IMR-90 (cell line): ENCODE measurements at regions not wholly inside any gene's neighbourhood (a gene's known extent, or its start where the extent isn't known, plus 50 kb on each side); places are given as distances from the start of the nearest gene placed in this dataset.

ENCODE experiments used
- ATAC-seq: fragments of 200-7000 bp; cut with Tn5 transposase; 2 replicates; pipeline ENCODE4 v1.9.1; 2020; ENCODE audit warnings: low read depth, mild to moderate bottlenecking, moderate library complexity
- BruUV-seq: library from RNA; stranded (reverse); fragments of 400-500 nt; replicated peaks from 2 replicates; lab custom pipeline; 2021; lab: Mats Ljungman, UMichigan
- CTCF ChIA-PET: fragments of 300-600 bp; formaldehyde crosslinking; extraction: SDS; loops from one replicate; lab custom pipeline; 2021; ENCODE audit warnings: antibody characterized with exemption; lab: Yijun Ruan, JAX
- POLR2A ChIA-PET: fragments of 300-600 bp; sonication (Branson Sonifier 250); formaldehyde crosslinking; loops from one replicate; lab custom pipeline; 2022; ENCODE audit warnings: antibody characterized with exemption; ENCODE audit not compliant: unreplicated experiment; lab: Charles Lee
- DNase-seq: peaks from one replicate; pipeline ENCODE4 v3.0.0; 2013
- H2AFZ ChIP-seq: replicated peaks from 2 replicates; pipeline ENCODE3; 2013; ENCODE audit warnings: low read length, mild to moderate bottlenecking; ENCODE audit not compliant: poor library complexity
- H2AK5ac ChIP-seq: 2 replicates; pipeline ENCODE4 v1.6.1; 2013; ENCODE audit warnings: low read depth, low read length, inconsistent platforms
- H2AK9ac ChIP-seq: replicated peaks from 2 replicates; pipeline ENCODE3; 2013; ENCODE audit warnings: mild to moderate bottlenecking, low read depth, low read length, moderate library complexity; ENCODE audit not compliant: poor library complexity
- H2BK120ac ChIP-seq: 2 replicates; pipeline ENCODE4 v1.6.1; 2013; ENCODE audit warnings: low read depth, low read length, inconsistent platforms
- H2BK15ac ChIP-seq: 3 replicates; pipeline ENCODE4 v1.6.1; 2013; ENCODE audit warnings: low read depth, low read length, inconsistent platforms
- H2BK20ac ChIP-seq: 2 replicates; pipeline ENCODE4 v1.6.1; 2013; ENCODE audit warnings: low read depth, mild to moderate bottlenecking, inconsistent platforms, low read length, moderate library complexity
- H2BK5ac ChIP-seq: 2 replicates; pipeline ENCODE4 v1.6.1; 2013; ENCODE audit warnings: mild to moderate bottlenecking, low read depth, low read length, inconsistent platforms; ENCODE audit not compliant: poor library complexity, severe bottlenecking
- H3K14ac ChIP-seq: replicated peaks from 2 replicates; pipeline ENCODE4 v1.6.1; 2013; ENCODE audit warnings: low read depth, low read length, inconsistent platforms
- H3K18ac ChIP-seq: 2 replicates; pipeline ENCODE4 v1.6.1; 2013; ENCODE audit warnings: low read depth, low read length, control low read depth
- H3K23ac ChIP-seq: 2 replicates; pipeline ENCODE4 v1.6.1; 2013; ENCODE audit warnings: low read depth, low read length, inconsistent platforms
- H3K27ac ChIP-seq: 2 replicates; pipeline ENCODE4 v1.5.1; 2013; ENCODE audit warnings: mild to moderate bottlenecking, control low read depth, low read length; ENCODE audit not compliant: insufficient read depth
- H3K27me3 ChIP-seq: 2 replicates; pipeline ENCODE4 v1.6.1; 2013; ENCODE audit warnings: low read length; ENCODE audit not compliant: control insufficient read depth, insufficient read depth
- H3K36me3 ChIP-seq: 2 replicates; pipeline ENCODE4 v1.6.1; 2013; ENCODE audit warnings: low read length, mixed read lengths; ENCODE audit not compliant: control insufficient read depth, insufficient read depth
- H3K4ac ChIP-seq: 2 replicates; pipeline ENCODE4 v1.6.1; 2013; ENCODE audit warnings: low read depth, low read length, inconsistent platforms
- H3K4me1 ChIP-seq: 2 replicates; pipeline ENCODE4 v1.6.1; 2013; ENCODE audit warnings: low read length, mixed read lengths; ENCODE audit not compliant: control insufficient read depth, insufficient read depth
- H3K4me2 ChIP-seq: 2 replicates; pipeline ENCODE4 v1.6.1; 2013; ENCODE audit warnings: low read depth, mild to moderate bottlenecking, control low read depth, low read length, moderate library complexity
- H3K4me3 ChIP-seq: 2 replicates; pipeline ENCODE4 v1.5.1; 2013; ENCODE audit warnings: low read depth, mild to moderate bottlenecking, control low read depth, low read length, moderate library complexity; ENCODE audit not compliant: insufficient read depth
- H3K56ac ChIP-seq: 2 replicates; pipeline ENCODE4 v1.6.1; 2013; ENCODE audit warnings: low read length, inconsistent platforms; ENCODE audit not compliant: insufficient read depth; ENCODE audit errors: extremely low read depth
- H3K79me1 ChIP-seq, 2 experiments: 2 replicates each; pipeline ENCODE4 v1.6.1; 2013; ENCODE audit warnings: low read length in 2 of 2, inconsistent platforms in 1 of 2, low read depth in 1 of 2
- H3K9ac ChIP-seq: 2 replicates; pipeline ENCODE4 v1.6.1; 2013; ENCODE audit warnings: low read depth, low read length, control low read depth
- H3K9me1 ChIP-seq: 2 replicates; pipeline ENCODE4 v1.6.1; 2013; ENCODE audit warnings: low read length, inconsistent platforms; ENCODE audit not compliant: insufficient read depth
- H3K9me3 ChIP-seq: 2 replicates; pipeline ENCODE4 v1.6.1; 2013; ENCODE audit warnings: low read length; ENCODE audit not compliant: control insufficient read depth, insufficient read depth
- H4K20me1 ChIP-seq: 2 replicates; pipeline ENCODE4 v1.6.1; 2013; ENCODE audit warnings: low read length, inconsistent platforms; ENCODE audit not compliant: insufficient read depth
- H4K5ac ChIP-seq: 2 replicates; pipeline ENCODE4 v1.6.1; 2013; ENCODE audit warnings: mild to moderate bottlenecking, low read depth, low read length, control low read depth
- H4K8ac ChIP-seq, 2 experiments: 2 replicates each; pipeline ENCODE4 v1.6.1; 2013; ENCODE audit warnings: low read depth in 2 of 2, low read length in 2 of 2, control low read depth in 1 of 2, inconsistent platforms in 1 of 2
- H4K91ac ChIP-seq: 2 replicates; pipeline ENCODE4 v1.6.1; 2013; ENCODE audit warnings: low read depth, low read length, inconsistent platforms; ENCODE audit not compliant: insufficient read depth
- BHLHE40 ChIP-seq: fragments of 150-350 bp; IDR thresholded peaks from 2 replicates; pipeline ENCODE4 v1.6.1; 2016; ENCODE audit warnings: mild to moderate bottlenecking, low read depth, low read length
- CEBPB ChIP-seq: IDR thresholded peaks from 2 replicates; pipeline ENCODE4 v1.6.1; 2012; ENCODE audit warnings: low read depth, low read length, improper control_type of control experiment
- CHD1 ChIP-seq: IDR thresholded peaks from 2 replicates; pipeline ENCODE4 v1.6.1; 2012; ENCODE audit warnings: low read depth, low read length, improper control_type of control experiment
- MAZ ChIP-seq: IDR thresholded peaks from 2 replicates; pipeline ENCODE4 v1.6.1; 2012; ENCODE audit warnings: low read depth, mild to moderate bottlenecking, low read length, improper control_type of control experiment, moderate library complexity, borderline replicate concordance
- NFE2L2 ChIP-seq: fragments of 150-350 bp; IDR thresholded peaks from 2 replicates; pipeline ENCODE4 v1.6.1; 2016; ENCODE audit warnings: low read depth, mild to moderate bottlenecking, low read length
- POLR2A ChIP-seq: IDR thresholded peaks from 2 replicates; pipeline ENCODE4 v1.6.1; 2012; ENCODE audit warnings: mild to moderate bottlenecking, low read depth, low read length
- RAD21 ChIP-seq: IDR thresholded peaks from 2 replicates; pipeline ENCODE4 v1.6.1; 2012; ENCODE audit warnings: low read length, improper control_type of control experiment
- RCOR1 ChIP-seq: IDR thresholded peaks from 2 replicates; pipeline ENCODE4 v1.6.1; 2012; ENCODE audit warnings: mild to moderate bottlenecking, low read length, improper control_type of control experiment; ENCODE audit not compliant: insufficient replicate concordance
- SMC3 ChIP-seq: fragments of 150-350 bp; IDR thresholded peaks from 2 replicates; pipeline ENCODE4 v1.6.1; 2016; ENCODE audit warnings: low read depth, mild to moderate bottlenecking, antibody characterized with exemption, low read length, moderate library complexity
- WGBS, 2 experiments: methylation state at CpG; one replicate each; pipeline versions ENCODE4 v1.1.5 to v1.1.7; 2013; ENCODE audit warnings: missing lambda C conversion rate in 2 of 2; ENCODE audit not compliant: insufficient read length in 1 of 2; ENCODE audit errors: extremely low coverage in 2 of 2; 5-methylcytosine and 5-hydroxymethylcytosine counted together
- dilution Hi-C: fragments of 300-500 bp; cut with HindIII; formaldehyde crosslinking; loops from one replicate; pipeline ENCODE4 v1.14.3; 2018; ENCODE audit warnings: low sequenced_read_pairs; ENCODE audit not compliant: unreplicated experiment
- in situ Hi-C: fragments of 300-500 bp; cut with MboI; formaldehyde crosslinking; loops from 3 replicates; pipeline ENCODE4 v1.14.3; 2019; ENCODE audit warnings: low sequenced_read_pairs, inconsistent platforms, mixed read lengths
- intact Hi-C: fragments of 100-400 bp; cut with micrococcal nuclease; formaldehyde crosslinking; loops from 2 replicates; pipeline ENCODE4 v1.10.0; 2022
- TF ChIP-seq, protein P1 (sequence below): fragments of 150-350 bp; IDR thresholded peaks from 2 replicates; pipeline ENCODE4 v1.6.1; 2017; ENCODE audit warnings: mild to moderate bottlenecking, antibody characterized with exemption, low read length, low read depth
- TF ChIP-seq, protein P2 (sequence below): fragments of 150-350 bp; IDR thresholded peaks from 2 replicates; pipeline ENCODE4 v1.6.1; 2016; ENCODE audit warnings: low read depth, mild to moderate bottlenecking, low read length, moderate library complexity, borderline replicate concordance
- TF ChIP-seq, protein P3 (sequence below): conservative IDR thresholded peaks from 2 replicates; pipeline ENCODE4 v1.5.1; 2012; ENCODE audit warnings: mild to moderate bottlenecking, low read depth, low read length, improper control_type of control experiment

DNA sequence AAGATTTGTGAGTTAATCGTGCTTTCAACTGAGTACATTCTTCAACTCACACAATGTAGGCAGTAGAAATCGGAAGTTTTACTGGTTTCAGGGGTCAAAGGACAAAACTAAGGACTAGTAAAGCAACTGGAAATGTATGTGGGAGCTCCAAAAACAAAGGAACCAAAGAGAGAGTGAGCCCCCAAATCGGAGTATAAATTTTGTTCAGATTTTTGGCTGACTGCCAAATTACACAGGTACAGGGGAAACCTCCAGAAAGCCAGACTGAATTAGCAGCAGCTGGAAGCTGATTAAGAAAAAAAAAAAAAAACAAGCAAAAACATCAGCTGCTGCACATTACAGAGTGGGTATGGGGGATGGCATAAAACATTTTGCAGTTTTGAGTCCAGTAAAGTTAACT, 75.2 kb upstream of the GNAZ start:
- Histone ChIP-seq H3K79me1 (no peaks in the 10 kb centered on the region), H2BK120ac (no peak overlapping the region), H2BK5ac (no peak overlapping the region), H3K18ac (no peak overlapping the region), H3K27ac (no peak overlapping the region), H3K9me1 (no peaks in the 10 kb centered on the region), H4K5ac (no peak overlapping the region), H3K23ac (no peak overlapping the region), H3K4me1 (no peaks in the 10 kb centered on the region), H3K4me2 (no peak overlapping the region), H4K8ac (no peak overlapping the region), H3K9me3 (peaks cover 2% of the 10 kb centered on the region; the same call in 1 of the 2 replicates), H2AFZ (no peak overlapping the region), H2AK9ac (no peak overlapping the region), H4K91ac (no peak overlapping the region), H3K56ac (no peak overlapping the region), H3K27me3 (no peaks in the 10 kb centered on the region), H3K36me3 (no peaks in the 10 kb centered on the region), H2BK20ac (no peak overlapping the region), H2BK15ac (no peak overlapping the region), H3K4ac (no peak overlapping the region), H3K14ac (no peak overlapping the region), H4K20me1 (no peaks in the 10 kb centered on the region), H2AK5ac (no peak overlapping the region), H3K9ac (no peak overlapping the region), H3K4me3 (no peak overlapping the region)
- dilution Hi-C loops = no loop called here
- in situ Hi-C loops = no loop called here
- CTCF ChIA-PET = no interaction called here
- WGBS, 2 experiments = 17% methylated on average over 1 of the region's 3 CpGs; no CpG with 5 or more reads in 1 of the 2 experiments
- intact Hi-C loops = no loop called here
- ATAC-seq (no peak), DNase-seq (no peak)
- TF ChIP-seq POLR2A (no peak), RCOR1 (no peak), BHLHE40 (no peak), MAZ (no peak), RAD21 (no peak), NFE2L2 (no peak), CEBPB (no peak), CHD1 (no peak), SMC3 (no peak)
- TF ChIP-seq, protein P1, sequence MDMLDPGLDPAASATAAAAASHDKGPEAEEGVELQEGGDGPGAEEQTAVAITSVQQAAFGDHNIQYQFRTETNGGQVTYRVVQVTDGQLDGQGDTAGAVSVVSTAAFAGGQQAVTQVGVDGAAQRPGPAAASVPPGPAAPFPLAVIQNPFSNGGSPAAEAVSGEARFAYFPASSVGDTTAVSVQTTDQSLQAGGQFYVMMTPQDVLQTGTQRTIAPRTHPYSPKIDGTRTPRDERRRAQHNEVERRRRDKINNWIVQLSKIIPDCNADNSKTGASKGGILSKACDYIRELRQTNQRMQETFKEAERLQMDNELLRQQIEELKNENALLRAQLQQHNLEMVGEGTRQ = no peak
- TF ChIP-seq, protein P2, sequence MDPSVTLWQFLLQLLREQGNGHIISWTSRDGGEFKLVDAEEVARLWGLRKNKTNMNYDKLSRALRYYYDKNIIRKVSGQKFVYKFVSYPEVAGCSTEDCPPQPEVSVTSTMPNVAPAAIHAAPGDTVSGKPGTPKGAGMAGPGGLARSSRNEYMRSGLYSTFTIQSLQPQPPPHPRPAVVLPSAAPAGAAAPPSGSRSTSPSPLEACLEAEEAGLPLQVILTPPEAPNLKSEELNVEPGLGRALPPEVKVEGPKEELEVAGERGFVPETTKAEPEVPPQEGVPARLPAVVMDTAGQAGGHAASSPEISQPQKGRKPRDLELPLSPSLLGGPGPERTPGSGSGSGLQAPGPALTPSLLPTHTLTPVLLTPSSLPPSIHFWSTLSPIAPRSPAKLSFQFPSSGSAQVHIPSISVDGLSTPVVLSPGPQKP = no peak
- TF ChIP-seq, protein P3, sequence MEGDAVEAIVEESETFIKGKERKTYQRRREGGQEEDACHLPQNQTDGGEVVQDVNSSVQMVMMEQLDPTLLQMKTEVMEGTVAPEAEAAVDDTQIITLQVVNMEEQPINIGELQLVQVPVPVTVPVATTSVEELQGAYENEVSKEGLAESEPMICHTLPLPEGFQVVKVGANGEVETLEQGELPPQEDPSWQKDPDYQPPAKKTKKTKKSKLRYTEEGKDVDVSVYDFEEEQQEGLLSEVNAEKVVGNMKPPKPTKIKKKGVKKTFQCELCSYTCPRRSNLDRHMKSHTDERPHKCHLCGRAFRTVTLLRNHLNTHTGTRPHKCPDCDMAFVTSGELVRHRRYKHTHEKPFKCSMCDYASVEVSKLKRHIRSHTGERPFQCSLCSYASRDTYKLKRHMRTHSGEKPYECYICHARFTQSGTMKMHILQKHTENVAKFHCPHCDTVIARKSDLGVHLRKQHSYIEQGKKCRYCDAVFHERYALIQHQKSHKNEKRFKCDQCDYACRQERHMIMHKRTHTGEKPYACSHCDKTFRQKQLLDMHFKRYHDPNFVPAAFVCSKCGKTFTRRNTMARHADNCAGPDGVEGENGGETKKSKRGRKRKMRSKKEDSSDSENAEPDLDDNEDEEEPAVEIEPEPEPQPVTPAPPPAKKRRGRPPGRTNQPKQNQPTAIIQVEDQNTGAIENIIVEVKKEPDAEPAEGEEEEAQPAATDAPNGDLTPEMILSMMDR = no peak
- POLR2A ChIA-PET = no interaction called here
- no TSS peak for BruUV-seq
